ES-I3 (cell line): ENCODE measurements at regions not wholly inside any gene's neighbourhood (a gene's known extent, or its start where the extent isn't known, plus 50 kb on each side); places are given as distances from the start of the nearest gene placed in this dataset.

Experiments used
- H3K36me3 ChIP-seq: 2 replicates; pipeline ENCODE4 v1.6.1; 2013; ENCODE audit warnings: mild to moderate bottlenecking, low read length, control low read depth, moderate library complexity; ENCODE audit not compliant: insufficient read depth
- H3K4me1 ChIP-seq: 2 replicates; pipeline ENCODE4 v1.6.1; 2013; ENCODE audit warnings: mild to moderate bottlenecking, control low read depth, low read length; ENCODE audit not compliant: insufficient read depth
- H3K9ac ChIP-seq: 2 replicates; pipeline ENCODE4 v1.6.1; 2013; ENCODE audit warnings: low read depth, mild to moderate bottlenecking, low read length, moderate library complexity
- H3K9me3 ChIP-seq: 2 replicates; pipeline ENCODE4 v1.6.1; 2013; ENCODE audit warnings: mild to moderate bottlenecking, low read length, moderate library complexity; ENCODE audit not compliant: control insufficient read depth, insufficient read depth

DNA sequence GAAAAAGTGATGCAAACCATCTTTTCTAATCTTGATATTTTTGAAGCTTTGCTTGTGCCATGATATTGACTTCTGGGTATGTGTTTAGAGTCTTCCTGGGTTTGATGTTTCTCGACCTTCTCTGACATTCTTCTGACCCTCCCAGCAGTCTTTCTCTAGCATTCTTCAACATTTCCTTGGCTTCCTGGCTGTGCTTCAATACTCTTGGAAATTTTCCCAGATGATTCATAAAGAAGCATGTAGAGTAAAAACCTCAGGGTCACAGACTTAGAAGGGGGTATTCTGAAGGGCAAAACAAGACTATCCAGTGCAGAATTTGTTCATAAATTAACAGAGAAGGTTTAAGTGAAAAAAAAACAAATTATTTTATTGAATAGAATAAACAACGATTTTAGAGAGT, 946.3 kb upstream of the PCDH9 start:
- Histone ChIP-seq H3K36me3 (no peaks in the 10 kb centered on the region), H3K9me3 (no peaks in the 10 kb centered on the region; the same call in 1 of the 2 replicates), H3K4me1 (no peaks in the 10 kb centered on the region), H3K9ac (no peak overlapping the region)

DNA sequence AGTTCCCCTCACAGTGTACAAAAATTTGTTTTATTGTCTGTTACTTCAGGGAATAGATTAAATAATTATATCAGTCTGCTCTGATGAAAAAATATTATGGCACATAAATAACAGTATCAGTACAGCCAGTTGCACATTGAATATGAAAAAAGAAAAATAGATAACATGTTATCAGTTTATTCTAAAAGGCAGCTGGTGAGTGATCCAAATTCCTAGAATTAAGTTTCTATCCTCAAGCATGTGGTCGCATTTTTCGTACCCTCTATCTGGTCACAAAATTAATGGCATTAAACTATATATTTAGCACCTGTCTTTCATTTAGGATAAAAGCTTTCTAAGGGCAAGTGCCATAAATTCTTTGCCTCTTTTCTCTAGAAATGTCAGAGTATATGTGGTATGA, 944.8 kb upstream of the PCDH9 start:
- no peaks in the 10 kb centered on the region for H3K36me3 ChIP-seq
- H3K9me3 ChIP-seq: no peaks in the 10 kb centered on the region; the same call in 1 of the 2 replicates
- H3K4me1 ChIP-seq: no peaks in the 10 kb centered on the region
- H3K9ac ChIP-seq: no peak overlapping the region

- H3K36me3 ChIP-seq: no peaks in the 10 kb centered on the region
- H3K4me1 ChIP-seq: no peaks in the 10 kb centered on the region
- H3K9me3 ChIP-seq: no peaks in the 10 kb centered on the region
- no peak overlapping the region for H3K9ac ChIP-seq
These were observed 943.0 kb upstream of the PCDH9 start for GRCh38 chr13:68173111-68173510.

GRCh38 chr13:68170961-68171360, 940.8 kb upstream of the PCDH9 start:
- H3K9me3 ChIP-seq: no peaks in the 10 kb centered on the region
- no peaks in the 10 kb centered on the region for H3K4me1 ChIP-seq
- H3K9ac ChIP-seq: no peak overlapping the region
- no peaks in the 10 kb centered on the region for H3K36me3 ChIP-seq

DNA sequence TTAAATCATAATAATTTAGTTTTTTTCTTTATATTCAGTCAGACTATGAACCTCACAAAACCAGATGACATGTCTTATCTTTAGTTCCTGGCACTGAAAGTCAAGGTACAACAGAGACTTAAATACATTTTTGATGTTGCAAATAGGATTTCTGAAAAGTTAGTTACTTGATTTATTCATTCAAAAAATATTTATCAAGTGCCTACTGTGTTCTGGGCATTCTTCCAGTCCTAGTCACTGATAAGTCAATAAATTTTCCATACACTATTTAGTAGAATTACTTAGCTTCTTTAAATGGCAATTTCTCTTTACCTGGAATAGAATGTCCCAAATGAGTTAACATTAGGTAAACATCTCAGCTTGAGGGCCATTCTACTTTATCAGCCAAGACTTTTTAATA, 938.3 kb upstream of the PCDH9 start:
- Histone ChIP-seq H3K9ac (no peak overlapping the region), H3K9me3 (no peaks in the 10 kb centered on the region), H3K4me1 (no peaks in the 10 kb centered on the region), H3K36me3 (no peaks in the 10 kb centered on the region)

DNA sequence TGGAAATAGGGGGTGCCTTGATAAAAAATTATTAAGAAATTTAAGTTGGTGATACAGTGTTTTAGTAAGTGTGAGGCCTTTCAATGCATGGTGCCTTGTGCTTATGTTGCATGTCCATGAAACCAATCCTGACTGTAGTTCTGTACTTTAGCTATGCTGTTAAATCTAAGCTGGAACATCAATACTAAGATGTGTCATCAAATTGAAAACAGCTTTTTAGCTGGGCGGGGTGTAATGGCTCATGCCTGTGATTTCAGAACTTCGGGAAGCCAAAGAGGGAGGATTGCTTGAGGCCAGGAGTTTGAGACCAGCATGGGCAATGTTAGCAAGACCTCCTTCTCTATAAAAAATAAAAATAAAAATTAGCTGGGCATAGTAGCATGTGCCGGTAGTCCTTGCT, 930.3 kb upstream of the PCDH9 start:
- Histone ChIP-seq H3K9ac (no peak overlapping the region), H3K36me3 (no peaks in the 10 kb centered on the region), H3K9me3 (no peaks in the 10 kb centered on the region), H3K4me1 (no peaks in the 10 kb centered on the region)

GRCh38 chr13:68152414-68152813, 922.3 kb upstream of the PCDH9 start:
- Histone ChIP-seq H3K4me1 (no peaks in the 10 kb centered on the region), H3K36me3 (no peaks in the 10 kb centered on the region), H3K9me3 (no peaks in the 10 kb centered on the region), H3K9ac (no peak overlapping the region)

DNA sequence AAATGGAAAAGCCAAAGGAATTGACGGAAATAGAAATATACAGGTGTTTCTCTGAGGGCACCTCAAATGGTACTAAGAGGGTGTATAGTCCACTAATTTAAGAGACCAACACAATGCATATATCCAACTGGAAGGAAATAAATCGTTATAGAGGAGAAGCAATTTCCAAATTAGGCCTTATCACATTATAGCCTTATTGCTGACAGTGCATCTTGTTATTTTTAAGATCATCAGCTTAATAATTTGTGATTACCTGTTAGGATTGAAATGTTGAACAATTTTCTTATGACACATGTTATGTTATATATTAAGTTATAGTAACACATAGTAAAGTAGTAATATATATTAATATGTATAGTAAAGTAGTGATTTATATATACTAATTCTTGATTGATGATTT, 915.7 kb upstream of the PCDH9 start:
- H3K36me3 ChIP-seq: no peaks in the 10 kb centered on the region
- H3K9ac ChIP-seq: no peak overlapping the region
- H3K9me3 ChIP-seq: no peaks in the 10 kb centered on the region
- H3K4me1 ChIP-seq: no peaks in the 10 kb centered on the region

- H3K9ac ChIP-seq: no peak overlapping the region
- no peaks in the 10 kb centered on the region for H3K4me1 ChIP-seq
- no peaks in the 10 kb centered on the region for H3K9me3 ChIP-seq
- no peaks in the 10 kb centered on the region for H3K36me3 ChIP-seq
These were observed 898.3 kb upstream of the PCDH9 start for GRCh38 chr13:68128297-68128915.

DNA sequence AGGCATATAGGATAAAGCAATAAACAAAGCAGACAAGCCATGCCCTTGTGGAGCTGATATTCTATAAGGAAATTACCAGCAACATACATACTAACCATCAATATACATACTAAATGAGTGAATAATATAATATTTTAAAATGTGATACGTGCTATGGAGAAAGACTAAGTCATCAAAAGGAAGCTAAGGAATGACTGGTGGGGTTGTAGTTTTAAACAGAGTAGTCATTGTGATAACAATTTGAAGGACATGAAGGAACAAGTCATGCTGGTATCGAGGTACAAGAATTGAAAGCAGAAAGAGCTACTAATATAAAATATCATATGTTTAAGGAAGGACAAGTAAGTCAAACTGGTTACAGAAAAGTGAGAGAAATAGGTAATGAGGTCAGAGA, 894.9 kb upstream of the PCDH9 start:
- Histone ChIP-seq H3K9me3 (no peaks in the 10 kb centered on the region), H3K4me1 (no peaks in the 10 kb centered on the region), H3K9ac (no peak overlapping the region), H3K36me3 (no peaks in the 10 kb centered on the region)

DNA sequence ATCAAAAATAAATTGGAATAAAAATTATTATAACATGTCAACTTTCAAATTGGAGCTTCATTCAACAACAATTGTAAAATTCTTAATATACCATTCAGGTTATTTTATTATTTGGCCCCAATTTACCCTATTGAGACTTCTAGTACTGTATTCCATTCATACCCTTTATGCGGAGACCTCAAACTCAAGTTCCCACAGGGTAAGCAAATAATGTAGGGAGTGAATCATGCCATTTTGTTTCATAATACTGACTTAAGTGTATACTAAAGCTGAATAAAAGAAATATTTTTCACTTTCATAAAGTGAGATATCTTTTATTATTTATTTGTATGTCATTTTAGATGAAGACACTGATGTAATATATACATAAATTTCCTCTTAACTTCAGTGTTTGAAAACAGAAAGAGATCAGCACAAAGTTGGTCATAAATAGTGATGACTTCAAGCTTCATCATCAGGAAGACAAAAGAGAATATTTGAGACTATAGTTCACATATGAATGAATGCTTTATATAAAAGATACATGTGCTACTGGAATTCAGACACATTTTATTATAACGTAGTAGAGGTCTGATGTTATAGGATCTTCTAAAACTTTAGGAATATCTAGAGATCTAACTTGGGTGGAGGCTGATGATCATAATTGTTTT, 894.4 kb upstream of the PCDH9 start:
- no peaks in the 10 kb centered on the region for H3K36me3 ChIP-seq
- no peaks in the 10 kb centered on the region for H3K9me3 ChIP-seq
- H3K9ac ChIP-seq: no peak overlapping the region
- no peaks in the 10 kb centered on the region for H3K4me1 ChIP-seq

DNA sequence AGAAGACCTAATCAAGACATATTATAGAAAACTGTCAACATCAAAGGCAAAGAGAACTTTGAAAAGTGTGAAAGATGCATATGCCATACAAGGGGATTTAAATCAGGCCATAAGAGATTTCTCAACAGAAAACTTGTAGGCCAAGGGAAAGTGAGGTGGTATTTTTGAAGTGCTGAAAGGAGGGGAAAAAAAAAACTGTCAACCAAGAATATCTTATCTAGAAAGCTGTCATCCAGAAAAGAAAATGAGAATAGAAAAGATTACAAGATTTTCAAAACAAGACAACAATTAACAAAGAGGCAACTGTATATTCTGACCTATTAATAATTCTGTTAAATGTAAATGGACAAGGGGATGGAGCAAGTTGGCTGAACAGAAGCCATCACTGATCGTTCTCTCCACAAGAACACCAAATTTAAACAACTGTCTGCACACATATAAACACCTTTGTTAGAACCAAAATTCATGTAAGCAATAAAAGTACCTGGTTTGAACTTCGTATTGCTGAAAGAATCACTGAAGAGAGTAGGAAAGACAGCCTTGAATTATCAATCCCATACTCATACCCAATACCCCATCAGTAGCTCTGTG, 880.1 kb upstream of the PCDH9 start:
- no peaks in the 10 kb centered on the region for H3K36me3 ChIP-seq
- H3K9ac ChIP-seq: no peak overlapping the region
- H3K9me3 ChIP-seq: peaks cover 3% of the 10 kb centered on the region; the same call in 1 of the 2 replicates
- H3K4me1 ChIP-seq: no peaks in the 10 kb centered on the region

GRCh38 chr13:68107667-68108066, 877.5 kb upstream of the PCDH9 start:
- Histone ChIP-seq H3K36me3 (no peaks in the 10 kb centered on the region), H3K9me3 (peaks cover 3% of the 10 kb centered on the region), H3K9ac (no peak overlapping the region), H3K4me1 (no peaks in the 10 kb centered on the region)

DNA sequence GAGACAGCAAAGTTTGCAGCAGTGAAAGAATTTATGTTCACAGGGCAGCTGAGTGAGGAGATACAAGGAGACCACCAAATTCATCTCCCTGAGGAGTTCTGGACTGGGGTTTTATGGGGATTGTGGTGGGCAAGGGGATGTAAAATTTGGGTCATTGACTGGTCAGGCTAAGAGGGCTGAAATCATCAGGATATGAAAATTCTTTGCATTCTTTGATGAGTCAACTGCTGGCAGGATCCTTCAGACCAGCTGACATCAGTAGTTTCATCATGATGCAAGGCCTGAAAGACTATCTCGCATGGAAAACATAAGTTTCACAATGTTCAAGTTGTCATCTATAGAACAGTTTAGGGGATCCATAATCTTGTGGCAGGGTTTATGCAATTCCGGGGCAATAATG, 869.5 kb upstream of the PCDH9 start:
- Histone ChIP-seq H3K4me1 (no peaks in the 10 kb centered on the region), H3K9ac (no peak overlapping the region), H3K36me3 (no peaks in the 10 kb centered on the region), H3K9me3 (no peaks in the 10 kb centered on the region; the same call in 1 of the 2 replicates)

GRCh38 chr13:68081061-68081460, 850.9 kb upstream of the PCDH9 start:
- Histone ChIP-seq H3K4me1 (no peaks in the 10 kb centered on the region), H3K9ac (no peak overlapping the region), H3K36me3 (no peaks in the 10 kb centered on the region), H3K9me3 (no peaks in the 10 kb centered on the region)
